Smooth muscle cell (in vitro differentiated cells): ENCODE measurements at regions not wholly inside any gene's neighbourhood (a gene's known extent, or its start where the extent isn't known, plus 50 kb on each side); places are given as distances from the start of the nearest gene placed in this dataset.

ENCODE experiments used
- DNase-seq: peaks from one replicate; lab custom pipeline; 2025; ENCODE audit not compliant: unreplicated experiment; lab: John Stamatoyannopoulos, UW
- H2AFZ ChIP-seq: fragments of 200-600 bp; sonication (generic); 2 replicates; pipeline ENCODE4 v1.6.0; 2016; ENCODE audit warnings: antibody characterized with exemption, low read depth, mild to moderate bottlenecking
- H3F3A ChIP-seq: fragments of 200-600 bp; sonication (generic); 2 replicates; pipeline ENCODE4 v1.6.0; 2017; ENCODE audit warnings: antibody characterized with exemption, low read depth
- H3K27ac ChIP-seq: fragments of 200-600 bp; sonication (generic); 2 replicates; pipeline ENCODE4 v1.5.1; 2016; ENCODE audit warnings: low read depth, mild to moderate bottlenecking
- H3K27me3 ChIP-seq: fragments of 200-600 bp; sonication (generic); 2 replicates; pipeline ENCODE4 v1.6.1; 2016; ENCODE audit warnings: low read depth, mild to moderate bottlenecking
- H3K36me3 ChIP-seq: fragments of 200-600 bp; sonication (generic); 2 replicates; pipeline ENCODE4 v1.5.1; 2016; ENCODE audit warnings: low read depth
- H3K4me1 ChIP-seq: fragments of 200-600 bp; sonication (generic); 2 replicates; pipeline ENCODE4 v1.5.1; 2016; ENCODE audit warnings: low read depth
- H3K4me2 ChIP-seq: fragments of 200-600 bp; sonication (generic); 2 replicates; pipeline ENCODE4 v1.6.0; 2016; ENCODE audit warnings: mild to moderate bottlenecking
- H3K4me3 ChIP-seq: fragments of 200-600 bp; sonication (generic); 2 replicates; pipeline ENCODE4 v1.5.1; 2016; ENCODE audit warnings: mild to moderate bottlenecking
- H3K79me2 ChIP-seq: fragments of 200-600 bp; sonication (generic); 2 replicates; pipeline ENCODE4 v1.6.0; 2016; ENCODE audit warnings: low read depth, mild to moderate bottlenecking
- H3K9ac ChIP-seq: fragments of 200-600 bp; sonication (generic); 2 replicates; pipeline ENCODE4 v1.6.0; 2016; ENCODE audit warnings: low read depth
- H3K9me3 ChIP-seq: fragments of 200-600 bp; sonication (generic); replicated peaks from 2 replicates; pipeline ENCODE4 v1.5.1; 2016; ENCODE audit warnings: low read depth
- H4K20me1 ChIP-seq: fragments of 200-600 bp; sonication (generic); 2 replicates; pipeline ENCODE4 v1.6.0; 2016; ENCODE audit warnings: low read depth
- WGBS: methylation state at CpG from one replicate; pipeline ENCODE4 v1.1.7; 2016; ENCODE audit warnings: low lambda C conversion rate; 5-methylcytosine and 5-hydroxymethylcytosine counted together
- TF ChIP-seq, protein P1 (sequence below): fragments of 200-600 bp; sonication (generic); IDR thresholded peaks from 2 replicates; pipeline ENCODE4 v1.5.1; 2017; ENCODE audit warnings: borderline replicate concordance, mild to moderate bottlenecking, antibody characterized with exemption; ENCODE audit not compliant: insufficient read depth, poor library complexity, severe bottlenecking

DNA sequence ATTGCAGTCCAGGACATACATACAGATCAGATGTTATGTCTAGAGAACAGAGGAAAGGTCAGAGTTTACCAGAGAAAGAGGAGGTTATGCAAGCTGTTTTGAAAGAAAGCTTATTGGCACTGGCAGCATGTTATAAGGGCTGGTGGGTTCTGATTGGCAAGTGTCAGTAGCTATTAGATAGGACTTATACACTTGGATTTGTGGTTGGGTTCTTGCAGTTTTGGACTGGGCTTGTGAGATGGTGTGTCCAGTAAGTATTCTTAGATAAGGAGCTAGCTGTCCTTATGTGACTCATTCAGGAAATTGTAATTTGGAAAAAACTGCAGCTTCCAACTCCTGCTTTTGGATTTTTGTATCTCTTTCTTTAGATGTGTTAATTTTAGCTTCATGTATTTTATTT, 130.7 kb upstream of the NAMPT start:
- no peak overlapping the region for H3K27ac ChIP-seq
- TF ChIP-seq, protein P1, sequence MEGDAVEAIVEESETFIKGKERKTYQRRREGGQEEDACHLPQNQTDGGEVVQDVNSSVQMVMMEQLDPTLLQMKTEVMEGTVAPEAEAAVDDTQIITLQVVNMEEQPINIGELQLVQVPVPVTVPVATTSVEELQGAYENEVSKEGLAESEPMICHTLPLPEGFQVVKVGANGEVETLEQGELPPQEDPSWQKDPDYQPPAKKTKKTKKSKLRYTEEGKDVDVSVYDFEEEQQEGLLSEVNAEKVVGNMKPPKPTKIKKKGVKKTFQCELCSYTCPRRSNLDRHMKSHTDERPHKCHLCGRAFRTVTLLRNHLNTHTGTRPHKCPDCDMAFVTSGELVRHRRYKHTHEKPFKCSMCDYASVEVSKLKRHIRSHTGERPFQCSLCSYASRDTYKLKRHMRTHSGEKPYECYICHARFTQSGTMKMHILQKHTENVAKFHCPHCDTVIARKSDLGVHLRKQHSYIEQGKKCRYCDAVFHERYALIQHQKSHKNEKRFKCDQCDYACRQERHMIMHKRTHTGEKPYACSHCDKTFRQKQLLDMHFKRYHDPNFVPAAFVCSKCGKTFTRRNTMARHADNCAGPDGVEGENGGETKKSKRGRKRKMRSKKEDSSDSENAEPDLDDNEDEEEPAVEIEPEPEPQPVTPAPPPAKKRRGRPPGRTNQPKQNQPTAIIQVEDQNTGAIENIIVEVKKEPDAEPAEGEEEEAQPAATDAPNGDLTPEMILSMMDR: no peak
- H3K4me1 ChIP-seq: no peaks in the 10 kb centered on the region
- H3K79me2 ChIP-seq: no peaks in the 10 kb centered on the region
- H3F3A ChIP-seq: no peaks in the 10 kb centered on the region
- peaks cover 7% of the 10 kb centered on the region for H3K36me3 ChIP-seq
- H3K4me3 ChIP-seq: no peak overlapping the region
- no peaks in the 10 kb centered on the region for H4K20me1 ChIP-seq
- H3K27me3 ChIP-seq: no peaks in the 10 kb centered on the region
- H3K4me2 ChIP-seq: no peak overlapping the region
- H2AFZ ChIP-seq: no peak overlapping the region
- DNase-seq: no peak
- no peak overlapping the region for H3K9ac ChIP-seq
- H3K9me3 ChIP-seq: no peaks in the 10 kb centered on the region

DNA sequence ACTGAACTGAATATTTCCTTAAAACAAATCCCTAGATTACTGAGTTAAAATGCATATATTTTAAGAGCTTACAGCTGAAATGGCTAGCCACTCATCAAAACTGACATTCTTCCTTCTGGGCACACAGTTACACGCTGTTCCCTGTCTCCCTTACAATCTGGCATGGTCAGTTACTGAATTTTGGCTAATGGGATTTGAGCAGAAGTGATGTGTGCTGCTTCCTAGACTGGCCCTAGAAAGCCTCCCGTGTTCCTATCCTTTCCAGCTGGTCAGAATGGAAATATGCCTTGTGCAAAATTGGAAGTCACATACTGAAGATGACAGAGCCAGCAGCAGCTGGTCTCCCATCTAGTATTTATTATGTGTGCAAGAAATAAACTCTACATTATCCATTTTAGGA, 128.7 kb upstream of the NAMPT start:
- no peak overlapping the region for H3K4me2 ChIP-seq
- H3K36me3 ChIP-seq: peaks cover 7% of the 10 kb centered on the region
- WGBS: 87% methylated on average over 2 of the region's 2 CpGs
- no peaks in the 10 kb centered on the region for H3K79me2 ChIP-seq
- no peak overlapping the region for H3K27ac ChIP-seq
- no peaks in the 10 kb centered on the region for H3K9me3 ChIP-seq
- TF ChIP-seq, protein P1: no peak
- no peaks in the 10 kb centered on the region for H3K27me3 ChIP-seq
- no peak overlapping the region for H2AFZ ChIP-seq
- H3K4me1 ChIP-seq: no peaks in the 10 kb centered on the region
- no peaks in the 10 kb centered on the region for H4K20me1 ChIP-seq
- no peaks in the 10 kb centered on the region for H3F3A ChIP-seq
- no peak for DNase-seq
- H3K9ac ChIP-seq: no peak overlapping the region
- no peak overlapping the region for H3K4me3 ChIP-seq

DNA sequence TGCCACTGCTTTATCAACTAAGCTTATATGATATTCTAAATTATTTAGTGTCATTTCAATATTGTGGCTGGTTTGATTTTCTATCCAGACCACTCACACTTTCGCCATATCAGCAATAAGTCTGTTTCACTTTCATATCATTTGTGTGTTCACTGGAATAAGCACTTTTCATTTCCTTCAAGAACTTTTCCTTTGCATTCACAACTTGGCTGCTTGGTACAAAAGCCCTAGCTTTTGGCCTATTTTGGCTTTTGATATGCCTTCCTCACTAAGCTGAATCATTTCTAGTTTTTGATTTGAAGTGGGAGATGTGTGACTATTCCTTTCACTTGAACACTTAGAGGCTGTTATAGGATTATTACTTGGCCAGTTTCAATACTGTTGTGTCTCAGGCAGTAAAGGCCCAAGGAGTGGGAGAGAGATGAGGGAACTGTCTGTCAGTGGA, 120.9 kb upstream of the NAMPT start:
- H3K79me2 ChIP-seq: no peaks in the 10 kb centered on the region
- H3K4me1 ChIP-seq: no peaks in the 10 kb centered on the region
- WGBS: 0% methylated on average over 1 of the region's 1 CpG
- H3K4me3 ChIP-seq: no peak overlapping the region
- H3K9me3 ChIP-seq: no peaks in the 10 kb centered on the region
- TF ChIP-seq, protein P1: no peak
- H3K27ac ChIP-seq: no peak overlapping the region
- DNase-seq: no peak
- H3K4me2 ChIP-seq: no peak overlapping the region
- H2AFZ ChIP-seq: no peak overlapping the region
- H4K20me1 ChIP-seq: no peaks in the 10 kb centered on the region
- no peaks in the 10 kb centered on the region for H3K36me3 ChIP-seq
- H3K27me3 ChIP-seq: peaks cover 3% of the 10 kb centered on the region
- H3K9ac ChIP-seq: no peak overlapping the region
- H3F3A ChIP-seq: no peaks in the 10 kb centered on the region

DNA sequence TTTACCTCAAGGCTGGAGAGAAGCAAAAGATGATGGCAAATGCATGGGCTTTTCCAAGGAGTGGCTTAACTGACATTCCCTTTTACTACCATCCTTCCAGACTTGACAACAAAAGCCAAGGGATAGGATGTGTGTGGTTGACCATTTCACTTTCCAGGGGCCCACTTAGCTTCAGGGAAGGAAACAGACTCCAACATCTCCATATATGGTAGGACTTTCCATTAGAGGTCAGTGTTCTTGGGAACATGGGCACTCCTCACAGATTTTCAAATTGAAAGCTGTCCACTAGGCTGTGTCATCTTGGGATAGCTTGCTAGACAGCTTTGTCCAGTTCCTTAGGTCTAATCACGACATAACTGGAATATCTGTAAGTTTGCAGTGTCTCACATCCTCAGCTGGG, 118.1 kb upstream of the NAMPT start:
- Histone ChIP-seq H2AFZ (no peak overlapping the region), H3K27me3 (peaks cover 3% of the 10 kb centered on the region), H4K20me1 (no peaks in the 10 kb centered on the region), H3K4me1 (no peaks in the 10 kb centered on the region), H3K79me2 (no peaks in the 10 kb centered on the region), H3K9ac (no peak overlapping the region), H3K27ac (no peak overlapping the region), H3K36me3 (no peaks in the 10 kb centered on the region), H3F3A (no peaks in the 10 kb centered on the region), H3K4me3 (no peak overlapping the region), H3K4me2 (no peak overlapping the region), H3K9me3 (no peaks in the 10 kb centered on the region)
- DNase-seq: no peak
- WGBS: 93% methylated on average over 1 of the region's 1 CpG
- TF ChIP-seq, protein P1: no peak
